ENCODE measurements at regions not wholly inside any gene's neighbourhood (a gene's known extent, or its start where the extent isn't known, plus 50 kb on each side); places are given as distances from the start of the nearest gene placed in this dataset.

GRCh38 chr10:55329796-55330195 is 528.8 kb upstream of the PCDH15 start:
- H3K9ac ChIP-seq (ENCODE audit: low read depth in 2 of 2, low read length in 2 of 2): no peak overlapping the region
- H3K27me3 ChIP-seq: no peaks in the 10 kb centered on the region
- no peaks in the 10 kb centered on the region for H3K4me1 ChIP-seq
- no peak for TF ChIP-seq CTCF (IDR thresholded peaks at IDR 0.05)
- no peaks in the 10 kb centered on the region for H3K9me3 ChIP-seq
- no peak overlapping the region for H3K4me3 ChIP-seq
- DNase-seq: no peak
- no peak overlapping the region for H3K27ac ChIP-seq
- intact Hi-C loops (cut with DNase I): no loop called here
- H3K36me3 ChIP-seq: no peaks in the 10 kb centered on the region

GRCh38 chr10:55320187-55320700 is 519.2 kb upstream of the PCDH15 start:
- TF ChIP-seq CTCF (IDR thresholded peaks at IDR 0.05): no peak
- Histone ChIP-seq H3K9me3 (no peaks in the 10 kb centered on the region), H3K36me3 (no peaks in the 10 kb centered on the region), H3K4me1 (no peaks in the 10 kb centered on the region), H3K27ac (no peak overlapping the region), H3K4me3 (no peak overlapping the region), H3K27me3 (no peaks in the 10 kb centered on the region), H3K9ac (ENCODE audit: low read depth in 2 of 2, low read length in 2 of 2) (no peak overlapping the region)
- intact Hi-C loops (cut with DNase I): no loop called here
- DNase-seq: no peak

GRCh38 chr10:55311848-55312635 is 511.0 kb upstream of the PCDH15 start:
- no peaks in the 10 kb centered on the region for H3K27me3 ChIP-seq
- intact Hi-C loops (cut with DNase I): no loop called here
- TF ChIP-seq CTCF (IDR thresholded peaks at IDR 0.05): no peak

GRCh38 chr10:55310143-55310542 is 509.1 kb upstream of the PCDH15 start:
- Histone ChIP-seq H3K36me3 (no peaks in the 10 kb centered on the region), H3K27me3 (no peaks in the 10 kb centered on the region), H3K9me3 (no peaks in the 10 kb centered on the region), H3K4me1 (no peaks in the 10 kb centered on the region), H3K4me3 (no peak overlapping the region), H3K27ac (no peak overlapping the region), H3K9ac (ENCODE audit: low read depth in 2 of 2, low read length in 2 of 2) (no peak overlapping the region)
- no peak for TF ChIP-seq CTCF (IDR thresholded peaks at IDR 0.05)
- DNase-seq: no peak
- intact Hi-C loops (cut with DNase I): no loop called here

More at GRCh38 chr10:55311848-55312635, 511.0 kb upstream of the PCDH15 start:
- no peak overlapping the region for H3K27ac ChIP-seq
- no peaks in the 10 kb centered on the region for H3K4me1 ChIP-seq
- no peak for DNase-seq
- no peaks in the 10 kb centered on the region for H3K9me3 ChIP-seq
- H3K36me3 ChIP-seq: no peaks in the 10 kb centered on the region
- no peak overlapping the region for H3K9ac ChIP-seq (ENCODE audit: low read depth in 2 of 2, low read length in 2 of 2)
- H3K4me3 ChIP-seq: no peak overlapping the region

GRCh38 chr10:55305285-55305684 is 504.3 kb upstream of the PCDH15 start:
- no peaks in the 10 kb centered on the region for H3K4me1 ChIP-seq
- no peak for TF ChIP-seq CTCF (IDR thresholded peaks at IDR 0.05)
- intact Hi-C loops (cut with DNase I): no loop called here
- no peaks in the 10 kb centered on the region for H3K36me3 ChIP-seq
- DNase-seq: no peak
- H3K4me3 ChIP-seq: no peak overlapping the region
- no peaks in the 10 kb centered on the region for H3K27me3 ChIP-seq
- no peaks in the 10 kb centered on the region for H3K9me3 ChIP-seq
- no peak overlapping the region for H3K9ac ChIP-seq (ENCODE audit: low read depth in 2 of 2, low read length in 2 of 2)
- H3K27ac ChIP-seq: no peak overlapping the region
